ENCODE measurements at regions not wholly inside any gene's neighbourhood (a gene's known extent, or its start where the extent isn't known, plus 50 kb on each side); places are given as distances from the start of the nearest gene placed in this dataset.

GRCh38 chr17:5687646-5688045 lies 103.3 kb upstream of the NLRP1 start:
- TF ChIP-seq, protein P1, sequence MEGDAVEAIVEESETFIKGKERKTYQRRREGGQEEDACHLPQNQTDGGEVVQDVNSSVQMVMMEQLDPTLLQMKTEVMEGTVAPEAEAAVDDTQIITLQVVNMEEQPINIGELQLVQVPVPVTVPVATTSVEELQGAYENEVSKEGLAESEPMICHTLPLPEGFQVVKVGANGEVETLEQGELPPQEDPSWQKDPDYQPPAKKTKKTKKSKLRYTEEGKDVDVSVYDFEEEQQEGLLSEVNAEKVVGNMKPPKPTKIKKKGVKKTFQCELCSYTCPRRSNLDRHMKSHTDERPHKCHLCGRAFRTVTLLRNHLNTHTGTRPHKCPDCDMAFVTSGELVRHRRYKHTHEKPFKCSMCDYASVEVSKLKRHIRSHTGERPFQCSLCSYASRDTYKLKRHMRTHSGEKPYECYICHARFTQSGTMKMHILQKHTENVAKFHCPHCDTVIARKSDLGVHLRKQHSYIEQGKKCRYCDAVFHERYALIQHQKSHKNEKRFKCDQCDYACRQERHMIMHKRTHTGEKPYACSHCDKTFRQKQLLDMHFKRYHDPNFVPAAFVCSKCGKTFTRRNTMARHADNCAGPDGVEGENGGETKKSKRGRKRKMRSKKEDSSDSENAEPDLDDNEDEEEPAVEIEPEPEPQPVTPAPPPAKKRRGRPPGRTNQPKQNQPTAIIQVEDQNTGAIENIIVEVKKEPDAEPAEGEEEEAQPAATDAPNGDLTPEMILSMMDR (IDR thresholded peaks at IDR 0.05), result no peak
- TF ChIP-seq, protein P2, sequence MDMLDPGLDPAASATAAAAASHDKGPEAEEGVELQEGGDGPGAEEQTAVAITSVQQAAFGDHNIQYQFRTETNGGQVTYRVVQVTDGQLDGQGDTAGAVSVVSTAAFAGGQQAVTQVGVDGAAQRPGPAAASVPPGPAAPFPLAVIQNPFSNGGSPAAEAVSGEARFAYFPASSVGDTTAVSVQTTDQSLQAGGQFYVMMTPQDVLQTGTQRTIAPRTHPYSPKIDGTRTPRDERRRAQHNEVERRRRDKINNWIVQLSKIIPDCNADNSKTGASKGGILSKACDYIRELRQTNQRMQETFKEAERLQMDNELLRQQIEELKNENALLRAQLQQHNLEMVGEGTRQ (CRISPR knock-in tag; IDR thresholded peaks at IDR 0.05), result no peak
- no peak for TF ChIP-seq ELF4 (CRISPR knock-in tag; IDR thresholded peaks at IDR 0.05; ENCODE audit: low read depth)
- TF ChIP-seq FOXJ3 (CRISPR knock-in tag; IDR thresholded peaks at IDR 0.05; ENCODE audit: borderline replicate concordance), result no peak
- TF ChIP-seq CREM (CRISPR knock-in tag; IDR thresholded peaks at IDR 0.05), result no peak
- no peak for TF ChIP-seq KAT7 (CRISPR knock-in tag; IDR thresholded peaks at IDR 0.05; ENCODE audit: borderline replicate concordance)
- TF ChIP-seq ZNF671 (CRISPR knock-in tag; IDR thresholded peaks at IDR 0.05), result no peak
